ENCODE measurements at regions not wholly inside any gene's neighbourhood (a gene's known extent, or its start where the extent isn't known, plus 50 kb on each side); places are given as distances from the start of the nearest gene placed in this dataset.

- TF ChIP-seq EZH2 (IDR thresholded peaks at IDR 0.05; ENCODE audit: borderline replicate concordance) (no peak), CTCF (IDR thresholded peaks at IDR 0.05; ENCODE audit: poor library complexity) (no peak), EZH2phosphoT487 (IDR thresholded peaks at IDR 0.05; ENCODE audit: low read depth, severe bottlenecking, unreplicated experiment) (no peak)
- Histone ChIP-seq H3K9me3 (ENCODE audit: low read depth) (no peaks in the 10 kb centered on the region), H3K4me1 (ENCODE audit: insufficient read depth) (no peaks in the 10 kb centered on the region), H4K20me1 (ENCODE audit: insufficient read depth, poor library complexity, severe bottlenecking) (no peaks in the 10 kb centered on the region), H3K4me2 (no peak overlapping the region), H3K79me2 (no peaks in the 10 kb centered on the region), H3K27me3 (no peaks in the 10 kb centered on the region), H2AFZ (no peak overlapping the region), H3K36me3 (replicated peaks; ENCODE audit: insufficient read depth, low read depth) (no peaks in the 10 kb centered on the region), H3K9me2 (replicated peaks; ENCODE audit: insufficient read depth) (no peaks in the 10 kb centered on the region), H3K4me3 (no peak overlapping the region), H3K27ac (no peak overlapping the region)
- DNase-seq (ENCODE audit: low spot score) = no peak
- WGBS (ENCODE audit: low lambda C conversion rate, missing lambda C conversion rate) = 75% methylated on average over 2 of the region's 2 CpGs
Measured at GRCh38 chr1:194347200-194347599, 1160.8 kb upstream of the B3GALT2 start.

DNA sequence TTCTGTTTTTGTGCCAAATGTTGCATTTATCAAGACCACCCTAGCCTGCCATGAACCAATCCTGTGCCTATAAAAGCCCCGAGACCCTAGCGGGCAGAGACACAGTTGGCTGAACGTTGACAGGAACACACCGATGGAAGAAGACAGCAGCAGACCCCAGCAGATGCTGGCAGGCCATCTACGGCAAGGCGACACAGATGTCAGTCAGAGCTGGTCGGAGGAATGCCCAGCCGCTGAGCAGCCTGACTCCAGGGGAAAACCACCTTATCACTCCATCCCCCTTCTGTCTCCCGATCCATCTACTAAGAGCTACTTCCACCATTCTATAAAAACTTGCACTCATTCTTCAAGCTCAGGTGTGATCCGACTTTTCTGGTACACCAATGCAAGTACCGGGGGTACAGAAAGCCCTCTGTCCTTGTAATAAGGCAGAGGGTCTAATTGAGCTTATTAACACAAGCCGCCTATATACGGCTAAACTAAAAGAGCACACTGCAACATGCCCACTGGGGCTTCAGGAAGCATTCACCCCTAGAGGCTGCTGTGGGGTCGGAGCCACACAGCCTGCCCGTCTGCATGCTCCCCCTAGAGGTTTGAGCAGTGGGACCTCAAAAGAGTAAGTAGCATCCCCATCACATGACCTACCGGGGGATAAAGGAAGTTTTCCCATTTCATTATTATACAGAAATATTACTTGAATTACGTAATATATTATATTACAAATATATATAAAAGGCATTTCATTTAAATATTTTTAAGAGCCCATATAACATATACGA, 1156.3 kb upstream of the B3GALT2 start:
- Histone ChIP-seq H3K4me3 (no peak overlapping the region), H3K27ac (no peak overlapping the region), H2AFZ (no peak overlapping the region), H3K27me3 (no peaks in the 10 kb centered on the region), H3K36me3 (replicated peaks; ENCODE audit: insufficient read depth, low read depth) (no peaks in the 10 kb centered on the region), H4K20me1 (ENCODE audit: insufficient read depth, poor library complexity, severe bottlenecking) (no peaks in the 10 kb centered on the region), H3K9me3 (ENCODE audit: low read depth) (no peaks in the 10 kb centered on the region), H3K79me2 (no peaks in the 10 kb centered on the region), H3K9me2 (replicated peaks; ENCODE audit: insufficient read depth) (no peaks in the 10 kb centered on the region), H3K4me2 (no peak overlapping the region), H3K4me1 (ENCODE audit: insufficient read depth) (no peaks in the 10 kb centered on the region)
- DNase-seq (ENCODE audit: low spot score) = no peak
- no peak for TF ChIP-seq CTCF (IDR thresholded peaks at IDR 0.05; ENCODE audit: poor library complexity)
- no peak for TF ChIP-seq EZH2 (IDR thresholded peaks at IDR 0.05; ENCODE audit: borderline replicate concordance)
- no peak for TF ChIP-seq EZH2phosphoT487 (IDR thresholded peaks at IDR 0.05; ENCODE audit: low read depth, severe bottlenecking, unreplicated experiment)
- WGBS (ENCODE audit: low lambda C conversion rate, missing lambda C conversion rate) = 80% methylated on average over 18 of the region's 18 CpGs

DNA sequence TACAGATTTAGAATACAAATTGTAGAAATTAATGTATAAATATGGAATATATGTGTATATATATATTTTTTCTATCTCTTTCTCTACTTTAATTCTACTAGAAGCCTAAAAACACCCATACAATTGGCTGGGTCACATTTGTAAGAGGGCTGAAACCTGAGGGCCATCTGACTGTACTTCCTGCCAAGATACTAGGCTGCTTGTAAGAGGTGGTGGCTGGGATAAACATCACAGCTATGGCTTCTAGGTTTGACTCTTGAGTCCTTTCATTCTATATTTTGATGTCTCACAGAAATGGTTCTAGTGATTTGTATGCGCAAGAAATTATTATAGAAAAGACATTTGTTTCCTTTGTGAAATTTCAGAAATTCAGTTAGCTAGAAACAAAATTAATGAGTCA, 1155.2 kb upstream of the B3GALT2 start:
- no peak overlapping the region for H3K4me3 ChIP-seq
- no peaks in the 10 kb centered on the region for H4K20me1 ChIP-seq (ENCODE audit: insufficient read depth, poor library complexity, severe bottlenecking)
- H3K9me2 ChIP-seq (replicated peaks; ENCODE audit: insufficient read depth) = no peaks in the 10 kb centered on the region
- no peaks in the 10 kb centered on the region for H3K36me3 ChIP-seq (replicated peaks; ENCODE audit: insufficient read depth, low read depth)
- H3K4me2 ChIP-seq = no peak overlapping the region
- TF ChIP-seq EZH2 (IDR thresholded peaks at IDR 0.05; ENCODE audit: borderline replicate concordance) = no peak
- TF ChIP-seq CTCF (IDR thresholded peaks at IDR 0.05; ENCODE audit: poor library complexity) = no peak
- TF ChIP-seq EZH2phosphoT487 (IDR thresholded peaks at IDR 0.05; ENCODE audit: low read depth, severe bottlenecking, unreplicated experiment) = no peak
- no peaks in the 10 kb centered on the region for H3K4me1 ChIP-seq (ENCODE audit: insufficient read depth)
- no peaks in the 10 kb centered on the region for H3K79me2 ChIP-seq
- 97% methylated on average over 1 of the region's 1 CpG for WGBS (ENCODE audit: low lambda C conversion rate, missing lambda C conversion rate)
- H3K9me3 ChIP-seq (ENCODE audit: low read depth) = no peaks in the 10 kb centered on the region
- no peaks in the 10 kb centered on the region for H3K27me3 ChIP-seq
- DNase-seq (ENCODE audit: low spot score) = no peak
- H3K27ac ChIP-seq = no peak overlapping the region
- H2AFZ ChIP-seq = no peak overlapping the region
